Peyer's patch (tissue), 4 donors: ENCODE measurements at regions not wholly inside any gene's neighbourhood (a gene's known extent, or its start where the extent isn't known, plus 50 kb on each side); places are given as distances from the start of the nearest gene placed in this dataset.

Source experiments
- DNase-seq, 3 donors: peaks; one replicate each; pipeline ENCODE4 v3.0.0-alpha.2; 2017 to 2019
- H3K27ac ChIP-seq, 4 donors: fragments of 200-600 bp; sonication (generic); one replicate each; pipeline ENCODE4 v1.5.1; 2016 to 2019
- H3K27me3 ChIP-seq, 2 donors: fragments of 200-600 bp; sonication (generic); one replicate each; pipeline ENCODE4 v1.5.1; 2019
- H3K36me3 ChIP-seq, 3 donors: fragments of 200-600 bp; sonication (generic); one replicate each; pipeline ENCODE4 v1.5.1; 2016 to 2019
- H3K4me1 ChIP-seq, 4 donors: fragments of 200-600 bp; sonication (generic); one replicate each; pipeline ENCODE4 v1.5.1; 2016 to 2019
- H3K4me3 ChIP-seq, 4 donors: fragments of 200-600 bp; sonication (generic); 1 replicate in 3 of 4; 2 replicates in 1 of 4; pipeline ENCODE4 v1.5.1; 2016 to 2019; ENCODE audit warnings: mild to moderate bottlenecking in 1 of 4
- H3K9me3 ChIP-seq, 4 donors: fragments of 200-600 bp; sonication (generic); one replicate each; pipeline ENCODE4 v1.5.1; 2016 to 2019; ENCODE audit warnings: mild to moderate bottlenecking in 1 of 4
- CTCF ChIP-seq, 6 experiments: fragments of 450-650 bp in 4 of 6; fragments of 200-600 bp in 2 of 6; sonication (generic) in 1 of 6; IDR thresholded peaks; one replicate each; pipeline ENCODE4 v1.5.1; 2017 to 2019; ENCODE audit warnings: antibody characterized with exemption in 6 of 6, mild to moderate bottlenecking in 3 of 6, moderate library complexity in 1 of 6
- POLR2A ChIP-seq, 2 donors: fragments of 450-650 bp; IDR thresholded peaks; one replicate each; pipeline ENCODE4 v1.5.1; 2017; ENCODE audit warnings: antibody characterized with exemption in 2 of 2, mild to moderate bottlenecking in 2 of 2, moderate library complexity in 2 of 2

GRCh38 chr11:134480136-134480712 lies 68.2 kb upstream of the B3GAT1 start:
- Histone ChIP-seq H3K9me3 (no peaks in the 10 kb centered on the region), H3K27me3 (no peaks in the 10 kb centered on the region), H3K36me3 (peaks cover 0 to 6% (median 0%) of the 10 kb centered on the region in 3 donors), H3K27ac (no peak overlapping the region), H3K4me3 (no peak overlapping the region), H3K4me1 (no peaks in the 10 kb centered on the region)
- TF ChIP-seq POLR2A (IDR thresholded peaks at IDR 0.05) (no peak), CTCF (IDR thresholded peaks at IDR 0.05) (no peak)
- DNase-seq: no peak

GRCh38 chr11:134479206-134480135 lies 67.4 kb upstream of the B3GAT1 start:
- no peak for DNase-seq
- no peak overlapping the region for H3K27ac ChIP-seq
- TF ChIP-seq POLR2A (IDR thresholded peaks at IDR 0.05) (no peak), CTCF (IDR thresholded peaks at IDR 0.05) (no peak)

GRCh38 chr11:134478611-134479010 lies 66.6 kb upstream of the B3GAT1 start:
- no peak for TF ChIP-seq CTCF (IDR thresholded peaks at IDR 0.05)
- TF ChIP-seq POLR2A (IDR thresholded peaks at IDR 0.05): no peak
- H3K27me3 ChIP-seq: no peaks in the 10 kb centered on the region
- H3K4me3 ChIP-seq: no peak overlapping the region
- no peaks in the 10 kb centered on the region for H3K4me1 ChIP-seq
- H3K36me3 ChIP-seq: peaks cover 0 to 6% (median 0%) of the 10 kb centered on the region in 3 donors
- H3K9me3 ChIP-seq: no peaks in the 10 kb centered on the region
- no peak for DNase-seq
- no peak overlapping the region for H3K27ac ChIP-seq

More at GRCh38 chr11:134479206-134480135, 67.4 kb upstream of the B3GAT1 start:
- Histone ChIP-seq H3K9me3 (no peaks in the 10 kb centered on the region), H3K4me3 (no peak overlapping the region), H3K27me3 (no peaks in the 10 kb centered on the region), H3K4me1 (no peaks in the 10 kb centered on the region), H3K36me3 (peaks cover 0 to 6% (median 0%) of the 10 kb centered on the region in 3 donors)

- Histone ChIP-seq H3K36me3 (peaks cover 0 to 6% (median 0%) of the 10 kb centered on the region in 3 donors), H3K9me3 (no peaks in the 10 kb centered on the region), H3K27ac (no peak overlapping the region), H3K27me3 (no peaks in the 10 kb centered on the region), H3K4me3 (no peak overlapping the region), H3K4me1 (no peaks in the 10 kb centered on the region)
- TF ChIP-seq POLR2A (IDR thresholded peaks at IDR 0.05): no peak
- TF ChIP-seq CTCF (IDR thresholded peaks at IDR 0.05): no peak
- peak in 1 of 3 donors; percentile 18 for DNase-seq
Observed at GRCh38 chr11:134478176-134478575, 66.1 kb upstream of the B3GAT1 start.

GRCh38 chr11:134477486-134477885 lies 65.4 kb upstream of the B3GAT1 start:
- no peaks in the 10 kb centered on the region for H3K9me3 ChIP-seq
- H3K4me1 ChIP-seq: no peaks in the 10 kb centered on the region
- no peaks in the 10 kb centered on the region for H3K36me3 ChIP-seq
- no peak overlapping the region for H3K27ac ChIP-seq
- H3K27me3 ChIP-seq: no peaks in the 10 kb centered on the region
- no peak for DNase-seq
- no peak overlapping the region for H3K4me3 ChIP-seq
- TF ChIP-seq CTCF (IDR thresholded peaks at IDR 0.05): no peak
- TF ChIP-seq POLR2A (IDR thresholded peaks at IDR 0.05): no peak
